Sigmoid colon (tissue), 6 donors: ENCODE measurements at regions not wholly inside any gene's neighbourhood (a gene's known extent, or its start where the extent isn't known, plus 50 kb on each side); places are given as distances from the start of the nearest gene placed in this dataset.

Source experiments
- DNase-seq: peaks from one replicate; pipeline ENCODE4 v3.0.0-alpha.2; 2019
- H3K27ac ChIP-seq, 4 donors: fragments of 200-600 bp; sonication (generic); one replicate each; pipeline ENCODE4 v1.5.1; 2016 to 2019; ENCODE audit warnings: mild to moderate bottlenecking in 1 of 4
- H3K27me3 ChIP-seq, 3 donors: fragments of 200-600 bp; sonication (generic); one replicate each; pipeline ENCODE4 v1.5.1; 2019; ENCODE audit warnings: mild to moderate bottlenecking in 1 of 3
- H3K36me3 ChIP-seq, 4 donors: fragments of 200-600 bp; sonication (generic); one replicate each; pipeline ENCODE4 v1.5.1; 2016 to 2019
- H3K4me1 ChIP-seq, 4 donors: fragments of 200-600 bp; sonication (generic); one replicate each; pipeline ENCODE4 v1.5.1; 2017 to 2019
- H3K4me3 ChIP-seq, 4 donors: fragments of 200-600 bp; sonication (generic); one replicate each; pipeline ENCODE4 v1.5.1; 2017 to 2019; ENCODE audit warnings: mild to moderate bottlenecking in 2 of 4, moderate library complexity in 1 of 4
- H3K9me3 ChIP-seq, 4 donors: fragments of 200-600 bp in 3 of 4; sonication (generic) in 3 of 4; one replicate each; pipeline versions ENCODE4 v1.5.1 to v1.6.1; 2013 to 2019
- EP300 ChIP-seq, 4 donors: sonication (generic); formaldehyde crosslinking; IDR thresholded peaks; one replicate each; pipeline ENCODE4 v1.6.1; 2017; ENCODE audit warnings: antibody characterized with exemption in 4 of 4
- POLR2A ChIP-seq, 2 donors: fragments of 450-650 bp; IDR thresholded peaks; one replicate each; pipeline ENCODE4 v1.6.1; 2016; ENCODE audit warnings: antibody characterized with exemption in 2 of 2, mild to moderate bottlenecking in 2 of 2, moderate library complexity in 2 of 2
- POLR2AphosphoS5 ChIP-seq, 4 donors: sonication (generic); formaldehyde crosslinking; IDR thresholded peaks; one replicate each; pipeline ENCODE4 v1.6.1; 2017; ENCODE audit warnings: antibody characterized with exemption in 4 of 4
- WGBS, 2 donors: extraction: QIAGEN DNeasy Blood & Tissue Kit; methylation state at CpG; one replicate each; pipeline ENCODE4 v1.1.7; 2013; 5-methylcytosine and 5-hydroxymethylcytosine counted together
- intact Hi-C: fragments of 100-400 bp; cut with DNase I; formaldehyde crosslinking; loops from one replicate; pipeline ENCODE4 v1.15.1; 2023
- TF ChIP-seq, protein P1 (sequence below), 4 experiments: fragments of 450-650 bp in 3 of 4; fragments of 200-600 bp in 1 of 4; IDR thresholded peaks; one replicate each; pipeline ENCODE4 v1.5.1; 2016 to 2019; ENCODE audit warnings: antibody characterized with exemption in 4 of 4, mild to moderate bottlenecking in 3 of 4, moderate library complexity in 2 of 4
- donor health status: healthy with polysubstance abuse.
- donor health status: healthy.

- no peaks in the 10 kb centered on the region for H3K9me3 ChIP-seq
- no peaks in the 10 kb centered on the region for H3K36me3 ChIP-seq
- H3K27ac ChIP-seq, result no peak overlapping the region
- H3K4me3 ChIP-seq, result no peak overlapping the region
- TF ChIP-seq POLR2AphosphoS5 (IDR thresholded peaks at IDR 0.05) (no peak), POLR2A (IDR thresholded peaks at IDR 0.05) (no peak), EP300 (IDR thresholded peaks at IDR 0.05) (no peak)
- TF ChIP-seq, protein P1, sequence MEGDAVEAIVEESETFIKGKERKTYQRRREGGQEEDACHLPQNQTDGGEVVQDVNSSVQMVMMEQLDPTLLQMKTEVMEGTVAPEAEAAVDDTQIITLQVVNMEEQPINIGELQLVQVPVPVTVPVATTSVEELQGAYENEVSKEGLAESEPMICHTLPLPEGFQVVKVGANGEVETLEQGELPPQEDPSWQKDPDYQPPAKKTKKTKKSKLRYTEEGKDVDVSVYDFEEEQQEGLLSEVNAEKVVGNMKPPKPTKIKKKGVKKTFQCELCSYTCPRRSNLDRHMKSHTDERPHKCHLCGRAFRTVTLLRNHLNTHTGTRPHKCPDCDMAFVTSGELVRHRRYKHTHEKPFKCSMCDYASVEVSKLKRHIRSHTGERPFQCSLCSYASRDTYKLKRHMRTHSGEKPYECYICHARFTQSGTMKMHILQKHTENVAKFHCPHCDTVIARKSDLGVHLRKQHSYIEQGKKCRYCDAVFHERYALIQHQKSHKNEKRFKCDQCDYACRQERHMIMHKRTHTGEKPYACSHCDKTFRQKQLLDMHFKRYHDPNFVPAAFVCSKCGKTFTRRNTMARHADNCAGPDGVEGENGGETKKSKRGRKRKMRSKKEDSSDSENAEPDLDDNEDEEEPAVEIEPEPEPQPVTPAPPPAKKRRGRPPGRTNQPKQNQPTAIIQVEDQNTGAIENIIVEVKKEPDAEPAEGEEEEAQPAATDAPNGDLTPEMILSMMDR (IDR thresholded peaks at IDR 0.05), result no peak
- intact Hi-C loops, result no loop called here
- DNase-seq, result no peak
- no peaks in the 10 kb centered on the region for H3K4me1 ChIP-seq
- H3K27me3 ChIP-seq, result no peaks in the 10 kb centered on the region
Measured at GRCh38 chr2:79223539-79223938, 64.0 kb upstream of the REG3A start.

DNA sequence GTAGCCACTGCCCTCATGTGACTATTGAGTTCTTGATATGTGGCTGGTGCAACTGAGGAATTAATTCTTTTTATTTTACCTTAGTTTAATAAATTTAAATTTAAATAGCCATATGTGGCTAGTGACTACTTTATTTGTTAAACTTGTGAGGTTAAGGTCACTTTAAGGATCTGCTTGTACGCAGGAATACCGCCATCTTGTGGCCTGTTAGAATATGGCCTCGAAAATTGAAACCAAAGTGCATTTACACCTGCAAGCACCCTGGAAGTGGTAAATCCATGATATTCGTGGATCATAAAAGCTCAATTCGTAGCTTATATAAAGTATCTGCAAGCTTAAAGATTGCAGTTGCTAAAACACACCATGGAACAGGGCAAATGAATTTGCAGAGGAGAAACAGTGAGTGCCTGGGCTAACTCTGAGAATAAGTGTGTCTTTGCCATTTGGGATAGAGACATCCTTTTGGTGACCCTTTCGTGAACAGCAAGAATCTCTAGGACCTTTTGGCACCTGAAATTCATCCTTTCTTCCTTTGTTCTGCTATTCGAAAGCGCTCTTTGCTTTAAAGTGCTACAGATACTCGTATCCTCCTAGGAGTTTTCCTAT is 59.9 kb upstream of the REG3A start:
- intact Hi-C loops, result loop anchor here (5.0 kb wide), 1 partner anchor 177 kb away; no protein-coding TSS in a partner anchor
- 36 to 37% methylated on average over 9 of the region's 9 CpGs for WGBS, 2 donors
- DNase-seq, result no peak
- H3K4me1 ChIP-seq, result no peaks in the 10 kb centered on the region
- no peaks in the 10 kb centered on the region for H3K9me3 ChIP-seq
- no peak overlapping the region for H3K27ac ChIP-seq
- no peaks in the 10 kb centered on the region for H3K27me3 ChIP-seq
- TF ChIP-seq POLR2A (IDR thresholded peaks at IDR 0.05), result no peak
- TF ChIP-seq, protein P1 (IDR thresholded peaks at IDR 0.05), result peak in 2 of 4 experiments; percentile 18 to 58
- no peaks in the 10 kb centered on the region for H3K36me3 ChIP-seq
- H3K4me3 ChIP-seq, result no peak overlapping the region

- intact Hi-C loops, result no loop called here
Measured at GRCh38 chr2:79210274-79210917, 50.8 kb upstream of the REG3A start.

More at GRCh38 chr2:79210274-79210917, 50.8 kb upstream of the REG3A start:
- no peaks in the 10 kb centered on the region for H3K36me3 ChIP-seq
- TF ChIP-seq, protein P1 (IDR thresholded peaks at IDR 0.05), result no peak
- no peak for TF ChIP-seq POLR2AphosphoS5 (IDR thresholded peaks at IDR 0.05)
- no peak for TF ChIP-seq POLR2A (IDR thresholded peaks at IDR 0.05)
- no peak for TF ChIP-seq EP300 (IDR thresholded peaks at IDR 0.05)
- no peaks in the 10 kb centered on the region for H3K9me3 ChIP-seq
- H3K4me3 ChIP-seq, result no peak overlapping the region
- no peaks in the 10 kb centered on the region for H3K4me1 ChIP-seq
- no peak for DNase-seq
- WGBS, 2 donors, result 88 to 90% methylated on average over 2 of the region's 2 CpGs
- H3K27me3 ChIP-seq, result no peaks in the 10 kb centered on the region
- H3K27ac ChIP-seq, result no peak overlapping the region
